ENCODE measurements at regions not wholly inside any gene's neighbourhood (a gene's known extent, or its start where the extent isn't known, plus 50 kb on each side); places are given as distances from the start of the nearest gene placed in this dataset.
"Not testable (repeated sequence)": the region's sequence is repeated elsewhere in the genome, so short reads cannot be mapped to it uniquely, and the experiment has no call there.

DNA sequence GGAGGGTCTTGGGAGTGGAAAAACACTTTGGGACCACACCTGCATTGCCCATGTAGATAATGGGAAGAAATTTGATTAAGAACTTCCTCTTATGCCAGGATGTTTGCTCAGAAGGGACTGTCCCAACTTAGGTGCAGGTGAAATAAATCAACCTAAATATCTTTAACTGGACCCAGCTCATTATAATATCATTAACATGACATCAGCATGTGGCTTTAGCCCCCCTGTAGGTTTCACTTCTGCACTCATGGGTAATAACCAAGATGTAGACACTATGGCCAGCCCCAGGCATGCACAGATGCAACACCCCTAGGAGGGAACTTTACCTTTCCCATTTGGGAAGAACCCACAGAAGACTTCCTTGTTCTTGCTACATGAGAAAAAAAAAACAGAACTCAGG is 227.4 kb upstream of the ZNF804A start:
- no peak for DNase-seq

DNA sequence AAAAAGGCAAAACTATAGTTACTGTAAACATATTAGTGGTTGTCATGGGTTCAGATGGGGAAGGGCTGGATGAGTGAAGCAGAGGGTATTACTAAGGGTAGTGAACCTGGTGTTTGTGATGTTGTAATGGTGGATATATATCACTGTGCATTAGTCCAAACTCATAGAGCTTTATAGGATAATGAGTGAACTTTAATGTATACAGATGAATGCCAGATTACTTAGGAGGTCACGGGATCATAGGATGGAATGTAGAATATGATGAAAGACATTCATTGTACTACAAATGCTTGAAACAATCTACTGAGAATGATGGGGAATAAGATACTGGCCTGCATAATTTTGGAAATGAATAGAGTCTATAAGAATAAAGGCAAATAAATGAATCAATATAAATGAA is 226.7 kb upstream of the ZNF804A start:
- no peak for DNase-seq

DNA sequence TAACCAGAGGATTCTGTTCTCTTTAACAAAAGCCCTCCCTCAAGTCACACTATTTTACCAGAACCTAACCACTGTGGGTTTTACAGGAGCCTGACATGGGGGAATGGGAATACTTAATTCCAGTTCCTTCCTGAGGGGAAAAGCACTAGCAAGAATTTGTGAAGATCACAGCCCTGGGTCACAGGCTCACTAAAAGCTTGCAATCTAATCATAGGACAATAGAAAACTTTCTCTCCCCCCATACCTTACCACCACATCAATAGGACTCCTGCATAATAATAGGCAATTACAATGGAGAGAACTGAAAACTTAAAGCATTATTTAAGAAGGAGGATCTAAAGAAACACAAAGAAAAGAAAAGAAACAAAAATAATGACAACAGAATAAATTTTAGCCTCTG is 225.8 kb upstream of the ZNF804A start:
- DNase-seq, result no peak

DNA sequence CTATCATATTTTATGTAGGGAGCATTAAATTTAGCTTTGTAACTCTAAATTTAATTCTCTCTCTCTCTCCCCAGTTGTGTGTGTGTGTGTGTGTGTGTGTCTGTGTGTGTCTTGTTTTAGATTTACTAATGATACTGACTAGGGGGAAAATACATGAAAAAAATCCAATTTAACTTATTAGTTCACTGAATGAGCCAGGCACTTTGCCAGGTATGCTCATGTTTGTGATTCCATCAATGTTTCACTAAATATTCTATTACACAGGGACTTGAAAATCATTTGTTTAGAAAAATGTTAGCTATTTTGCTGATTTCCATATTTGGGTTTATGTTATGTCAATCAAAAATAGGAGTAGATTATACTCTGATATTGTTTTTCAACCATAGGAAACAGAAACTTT is 203.7 kb upstream of the ZNF804A start:
- no peak for DNase-seq

DNA sequence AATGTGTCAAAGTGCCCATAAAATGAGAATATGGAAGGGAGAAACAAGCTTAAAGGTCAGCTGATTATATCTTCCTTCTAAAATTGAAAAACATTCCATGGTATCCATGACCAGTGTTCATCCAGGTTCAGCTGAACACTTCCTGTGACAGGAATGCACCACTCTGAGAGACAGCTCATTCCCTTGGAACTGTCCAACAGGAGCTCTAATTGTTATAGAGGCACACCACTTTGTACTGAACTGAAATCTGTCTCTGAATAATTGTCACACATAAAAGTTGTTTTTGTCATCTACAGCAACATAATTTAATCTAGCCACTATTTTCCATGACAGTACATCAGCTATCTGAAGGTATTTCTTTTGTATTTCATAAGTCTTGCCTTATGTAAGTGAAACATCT is 195.9 kb upstream of the ZNF804A start:
- DNase-seq, result no peak

DNA sequence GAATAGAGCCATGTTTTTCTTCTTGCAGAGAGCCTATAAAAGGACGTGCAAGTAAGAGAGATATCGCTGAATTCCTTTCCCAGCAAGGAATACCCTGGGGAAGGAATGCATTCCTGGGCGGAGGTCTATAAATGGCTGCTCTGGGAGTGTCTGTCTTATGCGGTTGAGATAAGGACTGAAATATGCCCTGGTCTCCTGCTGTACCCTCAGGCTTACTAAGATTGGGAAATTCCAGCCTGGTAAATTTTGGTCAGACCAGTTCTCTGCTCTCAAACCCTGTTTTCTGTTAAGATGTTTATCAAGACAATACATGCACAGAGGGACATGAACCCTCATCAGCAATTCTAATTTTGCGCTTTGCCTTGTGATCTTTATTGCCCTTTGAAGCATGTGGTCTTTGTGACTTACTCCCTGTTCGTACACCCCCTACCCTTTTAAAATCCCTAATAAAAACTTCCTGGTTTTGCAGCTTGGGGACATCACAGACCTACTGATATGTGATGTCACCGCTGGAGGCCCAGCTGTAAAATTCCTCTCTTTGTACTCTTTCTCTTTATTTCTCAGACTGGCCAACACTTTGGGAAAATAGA is 191.2 kb upstream of the ZNF804A start:
- not testable (repeated sequence) for DNase-seq

DNA sequence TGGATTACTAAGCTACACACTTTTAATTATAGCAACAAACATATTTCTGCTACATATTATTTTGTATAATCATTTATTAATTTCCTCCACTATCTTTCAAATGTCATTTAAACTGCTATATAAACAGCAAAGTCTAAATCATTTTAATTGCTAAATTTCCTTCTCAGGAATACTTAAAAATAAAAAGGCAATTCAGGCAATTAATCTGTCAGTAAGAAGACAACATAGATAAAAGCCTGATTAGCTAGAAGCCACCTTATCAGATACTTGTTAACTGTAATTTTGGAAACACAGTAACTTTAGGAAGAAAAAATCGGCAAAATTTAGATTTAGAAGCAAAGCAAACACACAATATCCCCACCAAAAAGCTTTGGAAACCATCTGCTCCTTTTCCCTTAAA is 188.2 kb upstream of the ZNF804A start:
- DNase-seq, result no peak

DNA sequence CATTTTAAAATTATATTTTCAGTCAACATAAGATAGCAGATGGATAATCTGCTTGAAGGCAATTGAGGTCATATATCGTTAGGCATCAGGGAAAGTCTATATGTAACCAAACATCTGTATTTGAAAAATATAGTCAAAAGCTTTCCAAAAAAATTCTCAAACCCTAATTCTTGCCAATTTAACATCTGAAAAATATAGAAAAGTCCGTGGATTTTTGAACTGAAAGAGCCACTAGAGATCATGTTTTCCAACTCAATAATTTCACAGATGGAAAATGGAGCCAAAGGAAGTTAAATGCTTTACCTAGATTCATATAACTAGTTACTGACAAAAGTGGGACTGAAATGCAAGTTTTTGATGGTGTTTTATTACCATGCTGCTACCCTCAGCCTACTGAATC is 185.1 kb upstream of the ZNF804A start:
- no peak for DNase-seq

DNA sequence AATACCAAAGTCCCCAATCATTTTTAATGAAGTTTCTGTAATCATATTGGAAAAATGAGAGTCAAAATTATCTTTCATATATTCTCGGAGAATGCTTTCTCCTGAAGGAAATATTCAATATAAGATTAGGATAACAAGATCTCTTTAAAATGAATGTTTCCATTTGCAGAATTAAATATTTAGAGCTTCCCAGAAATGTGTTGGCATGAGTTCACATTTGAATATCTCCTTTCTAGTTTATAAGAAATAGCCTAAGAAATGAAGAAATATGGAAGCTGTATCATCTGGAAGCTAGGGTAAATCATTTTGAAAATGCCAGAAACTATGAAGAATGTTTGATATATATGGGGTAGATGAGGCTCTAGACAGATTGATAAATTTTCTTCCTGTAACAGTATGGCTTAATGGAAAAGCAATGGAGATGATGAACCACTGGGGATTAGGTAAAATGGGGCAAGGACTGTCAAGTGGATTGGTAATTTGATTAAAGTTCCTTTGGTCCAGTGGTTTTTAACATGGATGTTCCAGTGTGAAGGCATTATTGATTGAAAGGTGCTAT is 184.6 kb upstream of the ZNF804A start:
- DNase-seq, result no peak

DNA sequence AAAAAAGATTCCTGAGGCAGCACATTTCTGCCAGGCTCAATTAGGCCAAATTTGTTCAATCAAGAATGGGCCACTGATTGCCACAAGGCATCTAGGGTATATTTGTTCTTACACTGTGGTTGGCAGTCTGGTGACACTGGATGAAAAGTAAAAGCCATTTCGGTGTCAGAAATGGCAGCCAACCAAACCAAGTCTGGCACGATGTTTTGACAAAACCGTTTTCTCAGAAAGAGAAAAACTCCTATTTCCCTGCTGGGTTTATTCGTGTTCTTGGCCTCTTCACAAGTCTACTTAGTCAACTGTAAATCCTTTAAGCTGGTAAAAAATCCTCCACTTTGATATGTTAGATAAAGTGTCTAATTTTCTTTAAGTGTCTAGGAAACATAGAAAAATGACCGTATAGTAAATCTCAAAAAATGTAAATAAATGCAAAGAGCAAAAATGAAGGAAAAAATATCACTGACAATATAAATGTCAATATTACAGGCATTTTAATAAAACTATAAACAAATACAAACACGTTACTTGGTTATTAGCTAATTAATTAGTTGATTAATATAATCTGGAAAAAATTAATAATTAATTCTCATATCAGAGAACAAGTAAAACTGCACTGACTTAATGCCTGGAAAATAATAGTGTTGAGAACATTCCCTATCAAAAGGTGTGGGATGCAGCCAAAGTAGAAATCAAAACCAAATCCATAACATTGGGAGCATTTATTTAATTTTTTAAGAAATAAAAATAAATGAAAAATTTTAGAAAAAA is 182.0 kb upstream of the ZNF804A start:
- DNase-seq, result no peak

DNA sequence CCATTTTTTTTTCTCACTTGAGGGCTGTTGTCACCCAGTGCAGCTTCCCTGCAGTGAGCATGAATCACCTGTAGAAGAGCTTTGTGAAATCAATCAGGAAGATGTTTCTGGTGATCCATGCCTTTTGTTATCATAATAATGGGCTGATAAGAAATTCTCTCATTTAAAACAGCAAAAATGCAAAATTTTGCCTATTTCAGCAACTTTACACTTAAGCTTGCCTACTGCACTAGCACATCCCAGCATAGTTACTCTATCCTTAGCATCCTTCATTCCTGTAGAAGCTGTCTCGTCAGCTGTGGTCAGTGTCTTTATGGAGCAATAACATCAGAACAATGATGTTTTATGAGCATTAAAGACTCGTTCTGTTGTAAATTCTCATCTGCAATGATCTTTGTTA is 178.6 kb upstream of the ZNF804A start:
- no peak for DNase-seq

DNA sequence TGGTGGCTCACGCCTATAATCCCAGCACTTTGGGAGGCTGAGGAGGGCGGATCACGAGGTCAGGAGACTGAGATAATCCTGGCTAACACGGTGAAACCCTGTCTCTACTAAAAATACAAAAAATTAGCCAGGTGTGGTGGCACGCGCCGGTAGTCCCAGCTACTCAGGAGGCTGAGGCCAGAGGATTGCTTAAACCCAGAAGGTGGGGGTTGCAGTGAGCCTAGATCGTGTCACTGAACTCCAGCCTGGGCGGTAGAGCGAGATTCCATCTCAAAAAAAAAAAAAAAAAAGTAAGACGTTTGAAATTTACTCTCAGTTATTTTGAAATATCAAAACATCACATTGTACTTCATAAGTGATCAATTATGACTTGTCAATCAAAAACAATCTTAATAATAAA is 176.9 kb upstream of the ZNF804A start:
- DNase-seq, result not testable (repeated sequence)

DNA sequence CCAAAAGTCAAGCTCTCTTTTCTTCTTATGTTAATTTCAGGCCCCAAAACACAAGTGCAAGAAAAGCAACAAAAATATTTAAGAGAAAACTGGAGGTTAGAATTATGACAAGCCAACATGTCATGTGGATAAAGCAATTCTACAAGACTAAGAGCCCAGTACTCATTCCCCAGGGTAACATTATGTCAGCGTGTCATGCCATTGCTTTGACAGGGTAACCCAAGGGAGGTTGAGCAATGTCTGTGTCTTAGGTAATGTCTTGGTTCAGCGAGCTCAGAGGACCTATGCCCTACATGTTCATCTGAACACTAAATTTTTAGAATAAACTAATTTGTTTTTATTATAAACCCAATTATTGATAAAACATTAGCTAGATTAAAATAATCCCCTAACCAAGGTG is 173.2 kb upstream of the ZNF804A start:
- no peak for DNase-seq

DNA sequence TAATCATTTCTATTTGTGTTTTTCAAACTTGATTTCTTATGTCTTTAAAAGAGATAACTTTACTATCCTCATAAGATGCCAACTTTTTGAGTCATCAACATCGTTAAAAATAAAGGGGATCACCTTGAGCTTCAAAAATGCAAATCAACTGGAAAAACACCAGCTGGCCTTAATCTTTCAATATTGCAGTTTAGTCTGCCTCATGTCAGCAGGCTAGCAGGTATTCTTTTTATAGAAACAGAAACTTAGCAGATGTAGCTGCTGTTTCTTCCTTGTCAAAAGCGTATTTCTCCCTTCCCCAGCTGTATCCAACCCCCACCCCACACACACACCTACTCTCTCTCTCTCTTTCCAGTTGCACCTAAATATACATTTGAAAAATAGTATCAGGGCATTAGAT is 154.1 kb upstream of the ZNF804A start:
- DNase-seq, result no peak

DNA sequence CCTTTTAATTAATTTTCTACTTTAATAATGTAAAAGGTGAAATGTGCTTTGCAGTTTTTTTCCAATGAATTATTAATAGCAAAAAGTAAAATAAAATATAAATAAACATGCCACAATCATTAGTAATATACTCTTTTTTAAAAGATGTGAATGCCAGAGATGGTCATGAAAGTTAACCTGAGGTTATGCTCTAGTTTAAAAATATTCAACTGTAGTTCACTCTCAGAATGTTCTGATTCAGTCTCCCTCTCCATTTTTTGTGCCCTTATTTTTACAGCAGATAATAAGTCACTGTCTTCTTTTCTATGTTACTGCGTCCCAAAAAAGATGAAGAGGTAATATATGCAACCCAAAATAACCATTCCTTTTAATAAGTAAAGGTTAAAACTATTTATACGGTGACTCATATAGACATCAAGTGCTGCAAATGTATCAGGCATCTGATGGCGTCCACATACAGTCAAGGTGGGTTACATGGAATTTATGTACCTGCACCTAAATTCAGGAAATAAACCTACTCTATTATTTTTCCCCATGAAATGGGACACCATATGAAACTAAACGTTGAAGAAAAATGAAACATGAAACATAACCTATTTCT is 153.6 kb upstream of the ZNF804A start:
- DNase-seq, result no peak

DNA sequence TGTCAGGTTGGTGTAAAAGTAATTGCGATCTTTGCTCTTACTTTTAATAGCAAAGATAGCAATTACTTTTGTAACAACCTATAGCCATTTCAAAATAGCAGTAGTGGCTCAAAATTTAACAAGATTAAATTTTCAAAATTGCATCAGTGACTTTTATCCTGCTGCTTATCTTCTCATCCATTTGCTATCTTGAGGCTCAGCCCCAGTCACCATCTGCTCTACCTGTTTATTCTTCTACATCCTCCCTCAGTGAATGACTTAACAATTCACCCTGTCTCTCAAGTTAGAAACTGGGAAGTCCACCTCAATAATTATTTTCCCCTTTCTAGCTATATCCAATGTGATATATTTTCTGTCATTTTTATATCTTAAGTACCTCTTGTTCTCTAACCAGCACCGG is 148.6 kb upstream of the ZNF804A start:
- DNase-seq, result no peak

DNA sequence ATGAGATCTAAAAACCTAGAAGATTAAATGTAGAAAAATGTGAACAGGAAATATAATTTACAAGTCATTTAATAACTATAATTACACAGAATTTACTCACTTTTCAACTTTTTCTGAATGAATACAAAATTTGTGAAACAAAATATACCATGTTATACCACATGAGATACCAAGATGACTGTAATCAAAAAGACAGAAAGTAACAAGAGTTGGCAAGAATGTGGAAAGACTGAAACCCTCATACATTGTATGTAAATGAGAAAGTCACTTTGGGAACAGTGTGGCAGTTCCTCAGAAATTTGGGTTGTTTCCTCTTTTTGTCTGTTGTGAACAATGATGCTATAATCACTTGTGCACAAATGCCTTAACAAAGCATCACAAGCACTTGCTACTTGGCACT is 145.4 kb upstream of the ZNF804A start:
- no peak for DNase-seq

DNA sequence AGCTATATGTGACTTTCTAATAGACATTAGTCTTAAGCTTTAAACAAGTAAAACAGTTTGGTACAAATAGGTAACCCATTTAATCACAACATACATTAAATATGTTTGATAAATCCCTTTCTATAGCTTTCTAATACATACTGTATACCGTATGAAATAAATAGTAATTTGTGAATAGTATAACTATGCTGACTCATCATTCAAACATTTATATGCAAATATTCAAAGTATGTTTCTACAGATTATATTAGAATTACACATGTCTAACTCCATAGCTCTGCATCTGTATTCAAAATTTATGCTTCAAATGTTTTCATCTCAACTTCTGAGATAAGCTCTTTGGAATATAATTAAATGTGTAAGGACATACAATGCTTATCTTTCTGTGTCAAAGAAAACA is 142.7 kb upstream of the ZNF804A start:
- no peak for DNase-seq

DNA sequence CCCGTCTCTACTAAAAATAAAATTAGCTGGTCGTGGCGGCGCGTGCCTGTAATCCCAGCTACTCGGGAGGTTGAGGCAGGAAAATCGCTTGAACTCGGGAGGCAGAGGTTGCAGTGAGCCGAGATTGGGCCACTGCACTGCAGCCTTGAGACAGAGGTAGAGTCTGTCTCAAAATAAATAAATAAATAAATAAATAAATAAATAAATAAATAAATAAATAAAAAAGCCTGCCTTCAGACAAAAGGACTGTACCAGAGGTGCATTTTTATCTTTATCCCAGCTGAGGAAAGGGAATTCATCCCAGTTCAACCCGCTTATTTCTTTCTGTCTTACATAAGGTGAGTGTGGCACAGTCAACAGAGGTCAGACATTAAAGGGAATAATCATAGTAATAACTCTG is 141.6 kb upstream of the ZNF804A start:
- not testable (repeated sequence) for DNase-seq

DNA sequence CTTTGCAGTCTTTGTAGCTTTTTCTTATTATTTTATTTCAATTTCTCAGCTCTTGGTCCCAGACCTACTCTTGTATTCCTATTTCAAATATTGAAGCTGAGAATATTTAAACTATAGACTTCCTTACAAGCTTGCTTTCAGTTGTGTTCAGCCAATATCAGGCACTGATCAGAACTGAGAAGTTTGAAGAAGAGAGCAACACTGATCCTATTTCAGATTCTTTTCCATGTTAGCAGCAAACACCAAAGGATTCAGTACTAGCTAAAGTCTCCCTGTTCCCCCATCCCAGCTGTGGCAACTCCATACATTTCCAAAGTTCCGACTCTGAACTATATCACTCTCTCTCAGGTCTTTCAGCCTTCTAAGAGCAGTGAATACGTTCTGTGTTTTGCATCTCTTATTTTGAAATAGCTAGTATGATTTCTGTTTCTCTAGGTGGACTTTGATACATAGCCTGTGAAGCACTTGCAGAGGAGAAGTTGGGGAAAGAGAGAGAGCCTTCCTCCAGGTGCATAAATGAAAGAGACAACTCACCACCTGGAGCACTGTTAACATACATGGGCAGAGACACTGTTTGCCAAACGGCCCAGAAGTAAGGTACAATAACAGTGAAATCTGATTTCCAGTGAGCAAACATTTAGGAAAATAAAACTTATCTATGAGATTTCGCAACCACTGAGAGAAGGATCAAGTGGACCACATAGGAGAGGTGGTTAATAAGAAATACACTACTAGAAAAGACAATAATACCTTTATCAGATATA is 135.0 kb upstream of the ZNF804A start:
- DNase-seq, result no peak

DNA sequence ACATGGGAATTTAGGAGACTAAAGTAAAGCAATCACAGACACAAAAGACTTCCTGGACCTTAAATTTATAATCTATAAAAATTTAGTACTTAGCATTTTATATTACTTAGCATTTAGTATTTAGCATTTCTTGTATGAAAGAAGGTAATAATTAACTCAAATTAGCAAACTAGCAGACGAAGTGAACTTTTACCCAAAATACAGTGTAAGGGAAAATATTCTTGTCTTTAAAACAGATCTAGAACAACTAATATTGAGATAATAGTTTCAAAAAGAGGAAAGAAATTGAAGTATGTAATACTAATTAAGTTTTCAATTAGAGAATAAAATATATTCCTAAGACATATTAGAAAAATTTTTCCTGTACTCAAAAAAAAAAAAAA is 134.5 kb upstream of the ZNF804A start:
- no peak for DNase-seq

DNA sequence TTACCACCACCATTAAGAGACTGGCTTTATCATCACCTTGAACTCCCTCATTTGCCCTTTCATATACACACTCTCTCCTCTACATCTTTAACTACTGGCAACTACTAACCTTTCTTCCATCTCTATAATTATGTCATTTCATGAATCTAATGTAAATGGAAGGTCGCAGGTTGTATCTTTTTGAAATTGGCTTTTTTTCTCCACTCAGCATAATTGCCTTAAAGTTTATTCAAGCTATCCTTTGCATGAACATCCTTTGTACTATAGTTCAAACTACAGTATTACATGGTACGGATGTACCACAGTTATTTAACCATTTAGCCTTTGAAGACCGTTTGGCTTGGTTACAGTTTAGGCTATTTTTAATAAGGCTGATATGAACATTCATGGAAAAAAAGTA is 129.5 kb upstream of the ZNF804A start:
- no peak for DNase-seq

DNA sequence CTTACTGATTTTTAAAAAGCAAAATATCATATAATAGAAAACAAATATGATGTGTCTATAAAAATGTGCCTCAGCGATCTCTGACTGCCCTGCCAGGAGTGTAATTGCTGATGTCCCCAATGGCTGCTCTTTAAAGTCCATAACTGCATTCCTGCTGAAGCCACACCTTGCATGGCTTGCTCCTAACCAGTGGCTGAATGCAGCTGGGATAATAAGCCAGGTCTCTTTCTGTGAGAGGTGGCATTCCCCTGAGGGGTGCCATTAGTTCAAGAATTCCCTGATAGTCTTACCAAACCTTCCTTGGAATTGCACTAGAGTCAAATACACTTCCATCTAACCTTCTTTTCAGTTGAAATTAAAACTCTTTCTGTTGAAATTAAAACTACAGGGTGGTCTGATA is 125.8 kb upstream of the ZNF804A start:
- no peak for DNase-seq

DNA sequence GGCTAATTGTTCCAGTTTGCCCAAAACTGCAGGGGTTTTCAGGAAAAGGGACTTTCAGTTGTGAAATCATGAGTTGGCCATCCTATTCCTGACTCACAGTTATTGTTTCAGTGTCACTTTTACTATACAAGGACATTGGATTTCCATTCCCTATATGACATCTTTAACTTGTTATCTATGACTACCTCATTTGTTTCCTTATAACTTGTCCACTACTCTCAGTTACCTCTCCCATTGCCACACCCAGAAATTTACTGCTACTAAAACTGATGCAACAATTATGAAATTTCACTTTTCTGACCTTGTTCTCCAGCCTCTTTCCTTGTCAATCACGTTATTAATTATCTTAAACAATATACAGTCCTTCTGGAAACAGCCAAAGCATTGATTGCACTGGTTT is 116.5 kb upstream of the ZNF804A start:
- DNase-seq, result no peak

All from NCI-H1048 (cell line).